Mesothelial cell of epicardium (in vitro differentiated cells): ENCODE measurements at regions not wholly inside any gene's neighbourhood (a gene's known extent, or its start where the extent isn't known, plus 50 kb on each side); places are given as distances from the start of the nearest gene placed in this dataset.

ENCODE experiments used
- DNase-seq, 2 experiments: peaks; one replicate each; pipeline ENCODE4 v3.0.0; 2021; ENCODE audit warnings: low spot score in 2 of 2; ENCODE audit not compliant: unreplicated experiment in 2 of 2
- H3K27ac Mint-ChIP-seq: 2 replicates; pipeline ENCODE4 v1.8.0; 2021; ENCODE audit warnings: mixed read lengths
- H3K27me3 Mint-ChIP-seq: 2 replicates; pipeline ENCODE4 v1.8.0; 2021; ENCODE audit warnings: low read depth, mixed read lengths
- H3K36me3 Mint-ChIP-seq: 2 replicates; pipeline ENCODE4 v1.8.0; 2021; ENCODE audit warnings: mixed read lengths
- H3K4me1 Mint-ChIP-seq: 2 replicates; pipeline ENCODE4 v1.8.0; 2021; ENCODE audit warnings: mixed read lengths
- H3K4me3 Mint-ChIP-seq: 2 replicates; pipeline ENCODE4 v1.8.0; 2021; ENCODE audit warnings: mild to moderate bottlenecking, moderate library complexity, mixed read lengths
- H3K9me3 Mint-ChIP-seq: 2 replicates; pipeline ENCODE4 v1.8.0; 2021; ENCODE audit warnings: mixed read lengths
- CTCF ChIP-seq: fragments of 200-600 bp; sonication (generic); IDR thresholded peaks from one replicate; pipeline ENCODE4 v1.5.0; 2021; ENCODE audit warnings: antibody characterized with exemption; ENCODE audit not compliant: unreplicated experiment

- H3K9me3 Mint-ChIP-seq: peaks cover 17% of the 10 kb centered on the region
- no peak for TF ChIP-seq CTCF
- no peak overlapping the region for H3K27ac Mint-ChIP-seq
- peaks cover 2% of the 10 kb centered on the region for H3K4me1 Mint-ChIP-seq
- no peaks in the 10 kb centered on the region for H3K36me3 Mint-ChIP-seq
- H3K4me3 Mint-ChIP-seq: no peak overlapping the region
- no peak for DNase-seq
- H3K27me3 Mint-ChIP-seq: no peaks in the 10 kb centered on the region
These were observed 318.5 kb upstream of the CHD1 start for GRCh38 chr5:99247346-99247745.

- Mint-ChIP-seq H3K4me3 (no peak overlapping the region), H3K27ac (no peak overlapping the region), H3K36me3 (no peaks in the 10 kb centered on the region), H3K27me3 (no peaks in the 10 kb centered on the region), H3K4me1 (peaks cover 2% of the 10 kb centered on the region), H3K9me3 (no peaks in the 10 kb centered on the region)
- no peak for DNase-seq
- TF ChIP-seq CTCF: no peak
These were observed 314.3 kb upstream of the CHD1 start for GRCh38 chr5:99243111-99243510.

DNA sequence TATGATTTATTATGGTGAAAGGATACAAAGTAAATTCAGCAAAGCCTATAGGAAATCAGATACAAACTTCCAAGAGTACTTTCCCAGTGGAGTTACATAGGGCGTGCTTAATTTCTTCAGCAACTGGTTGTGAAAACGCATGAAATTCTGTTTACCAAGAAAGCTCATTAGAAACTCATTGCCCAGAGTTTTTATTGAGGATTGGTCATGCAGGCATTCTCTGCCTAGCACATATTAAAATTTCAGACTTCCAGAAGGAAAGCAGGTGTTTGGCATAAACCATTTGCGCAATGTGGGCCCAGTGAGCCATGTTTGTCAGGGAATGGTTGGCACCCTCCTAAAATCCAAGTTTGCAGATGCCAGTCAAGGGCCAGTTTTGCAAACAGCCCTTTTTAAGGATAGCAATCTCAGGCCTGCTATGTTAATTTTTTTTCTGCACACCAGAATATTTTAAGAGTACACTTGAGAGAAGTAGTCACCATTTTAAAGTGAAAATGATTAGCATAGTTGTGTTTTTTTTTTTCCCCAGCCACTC lies 311.1 kb upstream of the CHD1 start:
- no peak for DNase-seq
- Mint-ChIP-seq H3K27ac (no peak overlapping the region), H3K36me3 (no peaks in the 10 kb centered on the region), H3K4me1 (no peaks in the 10 kb centered on the region), H3K9me3 (peaks cover 4% of the 10 kb centered on the region), H3K27me3 (peaks cover 2% of the 10 kb centered on the region), H3K4me3 (no peak overlapping the region)
- no peak for TF ChIP-seq CTCF

- Mint-ChIP-seq H3K4me1 (no peaks in the 10 kb centered on the region), H3K27ac (no peak overlapping the region), H3K9me3 (peaks cover 4% of the 10 kb centered on the region), H3K36me3 (no peaks in the 10 kb centered on the region), H3K4me3 (no peak overlapping the region), H3K27me3 (peaks cover 10% of the 10 kb centered on the region)
- DNase-seq: no peak
- TF ChIP-seq CTCF: no peak
These were observed 262.5 kb upstream of the CHD1 start for GRCh38 chr5:99191206-99191745.

- Mint-ChIP-seq H3K9me3 (no peaks in the 10 kb centered on the region), H3K36me3 (no peaks in the 10 kb centered on the region), H3K4me1 (no peaks in the 10 kb centered on the region), H3K27ac (no peak overlapping the region), H3K4me3 (no peak overlapping the region), H3K27me3 (peaks cover 12% of the 10 kb centered on the region)
- DNase-seq: no peak
- no peak for TF ChIP-seq CTCF
These were observed 258.8 kb upstream of the CHD1 start for GRCh38 chr5:99187611-99188010.

- TF ChIP-seq CTCF: no peak
- H3K27me3 Mint-ChIP-seq: peaks cover 8% of the 10 kb centered on the region
- H3K4me3 Mint-ChIP-seq: no peak overlapping the region
- no peaks in the 10 kb centered on the region for H3K4me1 Mint-ChIP-seq
- H3K36me3 Mint-ChIP-seq: no peaks in the 10 kb centered on the region
- DNase-seq: no peak
- no peak overlapping the region for H3K27ac Mint-ChIP-seq
- no peaks in the 10 kb centered on the region for H3K9me3 Mint-ChIP-seq
These were observed 250.4 kb upstream of the CHD1 start for GRCh38 chr5:99179206-99179605.
